HTR-8/SVneo (cell line): ENCODE measurements at regions not wholly inside any gene's neighbourhood (a gene's known extent, or its start where the extent isn't known, plus 50 kb on each side); places are given as distances from the start of the nearest gene placed in this dataset.

ENCODE experiments used
- DNase-seq: peaks from one replicate; pipeline ENCODE4 v3.0.0; 2011; ENCODE audit warnings: low spot score, mixed read lengths; ENCODE audit not compliant: insufficient read length
- FAIRE-seq: peaks from 2 replicates; lab custom pipeline; 2011; peaks lifted over from hg19 to GRCh38; lab: Jason Lieb, UNC

DNA sequence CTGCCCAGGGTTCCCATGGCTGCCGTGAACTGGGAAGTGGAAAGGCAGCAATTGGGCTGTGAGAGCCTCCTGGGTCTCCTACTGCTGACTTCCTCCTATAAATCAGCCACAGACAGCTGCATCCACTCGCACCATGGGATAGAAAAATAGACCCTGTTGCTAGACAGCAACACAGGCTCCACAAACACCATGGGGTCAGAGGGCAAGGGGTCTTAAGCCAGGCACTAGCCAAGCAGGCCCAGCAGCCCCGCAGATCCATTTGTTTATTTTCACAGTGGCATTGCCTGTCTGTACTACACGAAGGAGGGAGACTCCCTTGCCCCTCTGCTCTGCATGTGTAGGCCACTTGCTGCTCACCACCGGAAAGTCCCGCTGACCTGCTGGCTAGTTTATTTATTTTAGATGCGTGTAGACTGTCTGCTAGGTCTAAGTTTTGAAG is 139.8 kb downstream of the DACT1 start:
- DNase-seq = no peak
- FAIRE-seq = peak; percentile 94

DNA sequence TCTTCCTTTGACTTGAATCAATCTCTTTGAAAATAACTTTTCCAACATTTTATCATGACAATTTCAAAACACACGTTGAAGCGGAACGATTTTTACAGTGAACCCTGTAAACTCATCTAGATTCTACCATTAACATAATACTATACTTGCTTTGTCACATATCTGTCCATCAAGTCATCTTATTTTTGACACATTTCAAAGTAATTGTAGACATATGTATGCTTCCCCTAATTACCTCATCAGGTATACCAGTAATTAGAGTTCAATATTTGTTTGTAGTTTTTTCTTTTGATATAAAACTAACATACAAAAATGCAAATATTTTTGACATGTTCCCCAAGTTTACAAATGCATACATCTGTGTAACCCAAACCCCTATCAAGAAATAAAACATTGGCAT is 140.4 kb downstream of the DACT1 start:
- FAIRE-seq (peak; percentile 28), DNase-seq (no peak)

- no peak for FAIRE-seq
Observed at GRCh38 chr14:58779376-58779775, 141.6 kb downstream of the DACT1 start.

GRCh38 chr14:58780185-58780584 is 142.4 kb downstream of the DACT1 start:
- DNase-seq = no peak
- peak; percentile 94 for FAIRE-seq

More at GRCh38 chr14:58779376-58779775, 141.6 kb downstream of the DACT1 start:
- no peak for DNase-seq

DNA sequence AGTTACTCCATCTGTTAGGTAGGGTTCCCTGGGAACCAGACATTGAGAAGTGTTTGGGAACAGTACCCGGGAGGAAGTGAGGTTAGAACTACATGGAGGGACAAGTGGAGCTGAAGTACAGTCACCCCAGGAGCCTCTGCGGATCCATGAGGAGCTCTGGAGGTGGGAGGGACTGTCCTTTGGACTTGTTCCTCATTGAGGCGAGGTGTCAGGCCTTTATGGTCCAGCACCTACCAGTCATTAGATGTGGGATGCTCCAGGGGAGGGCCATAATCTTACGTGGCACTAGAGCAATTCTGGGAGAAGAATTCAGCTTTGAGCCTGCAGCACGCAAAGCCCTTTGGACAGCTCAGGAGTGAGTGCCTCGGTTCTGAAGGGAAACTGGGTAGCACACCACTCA is 142.8 kb downstream of the DACT1 start:
- no peak for DNase-seq
- FAIRE-seq = peak; percentile 4

GRCh38 chr14:58782011-58782410 is 144.2 kb downstream of the DACT1 start:
- FAIRE-seq = peak; percentile 62
- DNase-seq = no peak

- no peak for DNase-seq
- FAIRE-seq = peak; percentile 95
Observed at GRCh38 chr14:58783792-58784511, 146.2 kb downstream of the DACT1 start.

- no peak for FAIRE-seq
- no peak for DNase-seq
Observed at GRCh38 chr14:58784931-58785330, 147.2 kb downstream of the DACT1 start.

DNA sequence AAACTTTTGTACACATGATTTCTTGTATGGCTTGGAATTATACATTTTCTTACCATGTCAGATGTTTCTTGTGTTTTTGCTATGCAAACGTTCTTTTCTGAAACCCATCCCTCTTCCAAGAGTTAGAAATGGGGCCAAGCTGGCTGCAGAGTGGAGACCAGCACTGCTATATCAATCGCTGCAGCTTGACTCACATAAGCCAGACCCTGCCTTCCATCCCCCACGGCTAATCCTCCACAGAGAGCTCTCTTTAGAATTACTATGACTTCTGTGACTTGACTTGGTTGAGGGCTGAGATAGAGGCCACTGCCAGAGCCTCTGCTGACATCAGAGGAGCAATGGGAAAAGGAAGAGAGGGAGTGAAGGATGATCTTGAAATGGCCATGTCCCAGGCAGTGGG is 147.9 kb downstream of the DACT1 start:
- FAIRE-seq (peak; percentile 28), DNase-seq (no peak)

DNA sequence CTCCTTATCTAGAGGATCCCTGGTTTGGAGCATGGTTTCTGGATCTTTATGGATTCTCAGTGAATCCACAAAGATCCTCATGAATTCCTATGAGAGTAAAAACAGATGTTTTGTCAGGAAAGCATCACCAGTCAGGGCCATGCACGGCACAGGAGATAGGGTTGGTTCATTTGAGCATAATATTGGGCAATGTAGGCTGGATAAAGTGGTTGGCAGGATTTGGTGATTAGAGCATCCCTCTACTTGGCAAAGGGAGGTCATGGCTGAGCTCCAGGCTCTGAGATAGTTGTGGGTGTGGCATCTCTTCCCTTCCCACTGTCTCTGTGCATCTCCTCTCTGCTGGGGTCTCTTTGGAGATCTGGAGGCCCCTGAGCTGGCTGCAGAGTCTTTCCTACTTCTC is 149.8 kb downstream of the DACT1 start:
- no peak for FAIRE-seq

GRCh38 chr14:58788655-58789503 is 151.1 kb downstream of the DACT1 start:
- DNase-seq (no peak), FAIRE-seq (peak; percentile 58)

More for the DNA sequence above, 149.8 kb downstream of the DACT1 start:
- no peak for DNase-seq

DNA sequence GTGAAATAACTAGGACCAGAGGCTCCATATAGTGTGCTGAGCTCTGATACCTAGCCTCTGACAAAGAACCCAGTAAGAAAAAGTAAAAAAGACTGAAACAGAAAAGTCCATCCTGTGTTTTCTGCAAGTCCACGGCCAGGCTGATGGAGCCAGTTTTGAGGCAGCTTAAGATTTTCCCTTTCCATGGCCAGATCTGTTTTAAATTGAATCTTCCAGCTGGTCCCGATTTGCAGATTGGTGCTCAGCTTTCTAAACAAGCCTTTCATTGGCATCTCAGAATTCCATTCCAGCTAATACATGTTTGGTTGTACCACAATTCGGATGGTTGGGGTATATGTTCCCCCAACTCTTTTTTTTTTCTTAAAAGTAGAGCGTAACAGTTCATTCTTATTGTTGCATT is 152.0 kb downstream of the DACT1 start:
- no peak for FAIRE-seq
- no peak for DNase-seq

GRCh38 chr14:58792416-58792815 is 154.7 kb downstream of the DACT1 start:
- no peak for FAIRE-seq
- DNase-seq = no peak

- FAIRE-seq (peak; percentile 70), DNase-seq (no peak)
Observed at GRCh38 chr14:58793131-58793740, 155.5 kb downstream of the DACT1 start.

DNA sequence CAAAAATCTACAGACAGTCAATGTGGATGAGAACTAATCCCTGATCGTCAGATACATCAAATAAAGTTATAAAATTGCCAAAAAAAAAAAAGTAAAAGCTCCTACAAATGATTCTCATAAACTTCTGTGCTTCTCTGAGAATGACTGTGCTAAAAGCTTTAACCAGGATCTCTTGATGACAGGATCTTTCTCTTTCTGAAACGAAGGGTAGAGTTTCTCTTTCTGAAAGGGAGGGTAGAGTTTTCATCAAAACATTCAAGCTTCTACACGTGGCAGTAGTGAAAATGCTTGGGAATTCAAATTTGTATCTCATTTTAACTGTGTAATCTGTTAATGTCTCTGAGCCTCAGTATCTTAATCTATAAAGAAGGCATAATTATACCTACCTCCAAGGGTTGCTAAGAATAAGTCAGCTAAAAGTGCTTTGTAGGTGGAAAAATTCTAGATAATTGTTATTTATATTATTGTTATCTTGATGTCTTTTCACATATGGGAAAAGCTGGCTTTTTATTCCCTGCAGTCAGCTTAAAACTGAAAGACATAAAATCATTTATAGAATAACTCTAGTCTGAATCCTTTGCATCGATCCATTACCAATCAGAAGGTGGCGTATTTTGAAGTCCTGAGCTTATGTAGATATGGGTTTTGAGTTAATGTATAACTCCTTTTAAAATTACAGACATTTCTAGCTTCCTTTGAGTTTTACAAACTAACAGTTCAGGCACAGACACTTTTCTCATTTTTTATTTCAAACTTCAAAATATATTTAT is 157.4 kb downstream of the DACT1 start:
- FAIRE-seq (no peak), DNase-seq (no peak)

- DNase-seq = no peak
- no peak for FAIRE-seq
Observed at GRCh38 chr14:58796242-58797009, 158.7 kb downstream of the DACT1 start.

DNA sequence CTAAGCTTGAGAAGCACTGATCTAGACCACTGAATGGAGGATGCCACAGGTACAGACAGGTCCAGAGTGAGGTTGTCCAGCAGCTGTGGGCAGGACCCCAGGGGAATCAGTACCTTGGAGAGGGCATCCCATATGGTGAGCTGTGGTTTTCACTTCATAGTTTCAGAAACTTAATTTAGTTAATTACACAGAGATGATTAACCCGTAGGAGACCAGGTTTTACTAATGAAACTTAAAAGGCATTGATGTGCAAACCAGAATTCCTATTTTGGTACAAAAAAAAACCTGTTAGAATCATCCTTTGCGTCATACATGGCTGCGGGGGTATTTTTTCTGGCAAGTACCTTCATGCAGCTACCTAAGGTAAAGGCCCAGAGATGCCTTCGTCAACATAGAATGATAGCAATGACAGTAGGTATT is 159.3 kb downstream of the DACT1 start:
- DNase-seq (no peak), FAIRE-seq (peak; percentile 88)

DNA sequence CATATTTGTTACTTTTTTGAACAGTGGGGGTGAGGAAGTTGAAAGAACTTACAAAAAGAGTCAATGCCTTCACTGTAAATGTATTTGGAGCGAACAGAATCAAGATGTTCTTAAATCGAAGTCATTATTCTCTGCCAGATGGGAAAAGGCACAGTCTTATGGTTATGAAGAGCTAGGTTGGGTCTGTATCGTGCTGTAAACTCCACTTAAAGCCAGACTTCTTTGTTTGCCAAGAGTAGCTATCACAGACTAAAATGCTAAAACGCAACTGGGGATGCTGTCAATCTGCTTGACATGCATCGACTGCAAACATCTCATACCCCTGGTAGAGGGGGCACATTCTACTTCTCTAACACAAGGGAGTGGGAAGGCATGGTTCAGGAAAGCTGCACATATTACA is 160.4 kb downstream of the DACT1 start:
- no peak for DNase-seq
- FAIRE-seq = peak; percentile 78

DNA sequence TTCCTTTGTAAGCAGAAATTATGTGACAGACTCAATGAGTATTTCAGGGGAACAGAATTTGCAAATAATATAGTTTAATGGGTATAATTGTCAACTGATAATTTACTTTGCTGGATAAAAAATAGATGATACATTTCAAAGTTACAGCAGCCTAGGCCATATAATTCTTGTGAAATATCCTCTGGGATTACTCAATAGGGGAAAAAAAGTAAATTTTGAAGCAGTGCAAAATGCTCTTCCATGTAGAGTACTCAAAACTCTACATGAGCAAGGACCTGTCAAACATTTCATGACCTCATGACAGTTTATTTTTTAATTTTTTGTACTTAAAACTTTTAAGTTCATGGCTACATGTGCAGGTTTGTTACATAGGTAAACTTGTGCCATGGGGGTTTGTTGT is 163.3 kb downstream of the DACT1 start:
- no peak for FAIRE-seq
- no peak for DNase-seq
